ENCODE measurements at regions not wholly inside any gene's neighbourhood (a gene's known extent, or its start where the extent isn't known, plus 50 kb on each side); places are given as distances from the start of the nearest gene placed in this dataset.
A peak's percentile ranks its signal among the peaks of the same experiment; 100 is the strongest.

GRCh38 chr18:22033085-22033484 lies 136.3 kb upstream of the GATA6 start:
- TF ChIP-seq CTCF (IDR thresholded peaks at IDR 0.05; ENCODE audit: control insufficient read depth, extremely low read depth, insufficient read depth) = no peak
- no peak overlapping the region for H3K4me3 ChIP-seq (ENCODE audit: low read depth, low read length)
- no peak for DNase-seq (ENCODE audit: low read depth)

- no peak overlapping the region for H3K4me3 ChIP-seq (ENCODE audit: low read depth, low read length)
- DNase-seq (ENCODE audit: low read depth) = no peak
- no peak for TF ChIP-seq CTCF (IDR thresholded peaks at IDR 0.05; ENCODE audit: control insufficient read depth, extremely low read depth, insufficient read depth)
Observed at GRCh38 chr18:22034276-22034675, 135.1 kb upstream of the GATA6 start.

DNA sequence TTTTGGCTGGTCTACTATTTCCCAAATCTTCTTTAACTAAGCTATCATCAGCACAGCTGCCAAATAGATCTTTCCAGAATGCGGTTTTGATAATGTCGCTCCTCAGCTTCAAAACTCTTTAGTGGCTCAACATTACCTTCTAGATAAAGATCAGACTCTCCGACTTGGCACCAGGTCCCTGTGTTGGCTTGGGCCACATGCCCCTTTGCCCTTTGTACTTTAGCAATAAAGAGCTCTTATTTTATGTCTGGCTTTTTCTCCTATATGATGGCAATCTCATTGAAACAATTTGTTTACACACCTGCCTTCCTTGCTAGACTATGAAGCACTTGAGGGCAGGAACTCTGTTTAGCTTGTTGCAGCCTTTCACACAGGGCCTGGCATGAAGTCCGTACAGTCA lies 128.9 kb upstream of the GATA6 start:
- no peak overlapping the region for H3K4me3 ChIP-seq (ENCODE audit: low read depth, low read length)
- TF ChIP-seq CTCF (IDR thresholded peaks at IDR 0.05; ENCODE audit: control insufficient read depth, extremely low read depth, insufficient read depth) = no peak
- DNase-seq (ENCODE audit: low read depth) = no peak

DNA sequence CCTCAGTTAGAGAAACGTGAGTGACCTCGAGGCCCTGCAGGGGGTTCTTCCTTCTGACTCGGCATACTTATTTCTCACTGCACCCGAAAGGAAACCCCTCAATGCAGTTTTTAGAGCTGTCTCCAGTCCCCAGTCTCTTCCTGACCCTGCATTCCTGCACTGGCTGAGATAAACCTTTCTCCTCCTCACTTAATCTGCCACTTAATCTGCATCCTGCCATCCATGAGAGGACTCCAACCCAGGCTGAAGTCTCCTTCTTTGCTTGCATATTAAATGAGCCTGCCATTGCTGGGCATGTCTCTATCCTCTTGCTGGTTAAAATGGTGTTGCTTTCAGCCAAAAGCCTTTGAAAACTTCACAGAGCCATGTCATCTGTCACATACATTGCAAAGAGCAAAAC lies 125.6 kb upstream of the GATA6 start:
- H3K4me3 ChIP-seq (ENCODE audit: low read depth, low read length) = no peak overlapping the region
- DNase-seq (ENCODE audit: low read depth) = no peak
- no peak for TF ChIP-seq CTCF (IDR thresholded peaks at IDR 0.05; ENCODE audit: control insufficient read depth, extremely low read depth, insufficient read depth)

GRCh38 chr18:22044474-22045220 lies 124.7 kb upstream of the GATA6 start:
- DNase-seq (ENCODE audit: low read depth) = peak; percentile 94
- TF ChIP-seq CTCF (IDR thresholded peaks at IDR 0.05; ENCODE audit: control insufficient read depth, extremely low read depth, insufficient read depth) = no peak
- no peak overlapping the region for H3K4me3 ChIP-seq (ENCODE audit: low read depth, low read length)

- DNase-seq (ENCODE audit: low read depth) = no peak
- H3K4me3 ChIP-seq (ENCODE audit: low read depth, low read length) = no peak overlapping the region
- no peak for TF ChIP-seq CTCF (IDR thresholded peaks at IDR 0.05; ENCODE audit: control insufficient read depth, extremely low read depth, insufficient read depth)
Observed at GRCh38 chr18:22045221-22045918, 124.0 kb upstream of the GATA6 start.

Data from LNCaP clone FGC (cell line).